ENCODE measurements at regions not wholly inside any gene's neighbourhood (a gene's known extent, or its start where the extent isn't known, plus 50 kb on each side); places are given as distances from the start of the nearest gene placed in this dataset.

GRCh38 chr16:52630711-52631110 lies 83.8 kb upstream of the TOX3 start:
- Histone ChIP-seq H3K23me2 (ENCODE audit: low read depth, low read length) (no peaks in the 10 kb centered on the region), H3K18ac (ENCODE audit: extremely low read depth, low read length) (no peak overlapping the region), H3K4me2 (ENCODE audit: insufficient read depth in 1 of 2, low read depth in 2 of 2, low read length in 2 of 2) (no peak overlapping the region), H3K56ac (replicated peaks; ENCODE audit: insufficient read length, low read depth, low read length) (no peak overlapping the region), H4K20me1 (replicated peaks in 1 of 2; ENCODE audit: control insufficient read depth in 1 of 2, insufficient read depth in 2 of 2, low read length in 2 of 2) (no peaks in the 10 kb centered on the region), H3K36me3 (ENCODE audit: control insufficient read depth in 2 of 4, insufficient read depth in 4 of 4, low read length in 3 of 4) (no peaks in the 10 kb centered on the region), H3K9me3 (ENCODE audit: insufficient read depth in 2 of 2, low read depth in 1 of 2, low read length in 1 of 2) (no peaks in the 10 kb centered on the region), H3K79me2 (ENCODE audit: control insufficient read depth in 1 of 2, insufficient read depth in 2 of 2, low read length in 2 of 2) (no peaks in the 10 kb centered on the region), H3K14ac (ENCODE audit: insufficient read length) (no peak overlapping the region), H3K23ac (ENCODE audit: insufficient read length) (no peak overlapping the region), H3K9ac (replicated peaks in 1 of 4; ENCODE audit: extremely low read depth in 1 of 4, low read depth in 3 of 4, low read length in 3 of 4) (no peak overlapping the region), H2BK120ac (replicated peaks; ENCODE audit: low read depth, low read length) (no peak overlapping the region), H2BK15ac (ENCODE audit: low read length) (no peak overlapping the region), H2AK5ac (ENCODE audit: low read depth, low read length) (no peak overlapping the region), H2BK5ac (ENCODE audit: low read depth, low read length) (no peak overlapping the region), H2AFZ (ENCODE audit: low read length) (no peak overlapping the region), H2BK20ac (ENCODE audit: low read length) (no peak overlapping the region), H2BK12ac (ENCODE audit: low read depth, low read length) (no peak overlapping the region), H3K4me1 (replicated peaks in 1 of 4; ENCODE audit: control insufficient read depth in 3 of 4, insufficient read depth in 4 of 4, low read length in 3 of 4) (no peaks in the 10 kb centered on the region), H4K8ac (ENCODE audit: extremely low read depth, insufficient read depth, low read length) (no peak overlapping the region), H3K27ac (ENCODE audit: low read depth, low read length) (no peak overlapping the region), H3K27me3 (replicated peaks in 1 of 4; ENCODE audit: control insufficient read depth in 3 of 4, extremely low read depth in 1 of 4, insufficient read depth in 3 of 4, low read length in 3 of 4) (no peaks in the 10 kb centered on the region), H3K79me1 (ENCODE audit: low read depth, low read length) (no peaks in the 10 kb centered on the region), H4K5ac (ENCODE audit: insufficient read length, low read depth, low read length) (no peak overlapping the region), H4K91ac (replicated peaks; ENCODE audit: insufficient read length, low read length) (no peak overlapping the region), H3K4me3 (ENCODE audit: extremely low read depth in 1 of 4, insufficient read depth in 2 of 4, low read depth in 3 of 4, low read length in 4 of 4) (no peak overlapping the region), H3K4ac (replicated peaks; ENCODE audit: insufficient read length, low read depth, low read length) (no peak overlapping the region)
- POLR2A ChIA-PET (ENCODE audit: partially characterized antibody): no interaction called here
- DNase-seq (ENCODE audit: low read depth in 1 of 2, low spot score in 2 of 2) (no peak), FAIRE-seq (no peak)
- CTCF ChIA-PET (ENCODE audit: partially characterized antibody): interaction anchor here (1.0 kb wide), 2 partner anchors 15 to 459 kb away, joined by 3 to 4 read pairs; no protein-coding TSS in a partner anchor
- 89% methylated on average over 2 of the region's 2 CpGs; no CpG with 5 or more reads in 1 of the 2 experiments for WGBS, 2 experiments (ENCODE audit: extremely low coverage in 1 of 2, insufficient coverage in 1 of 2, insufficient read length in 1 of 2, insufficient replicate concordance in 2 of 2, low coverage in 1 of 2, low lambda C conversion rate in 2 of 2, missing lambda C conversion rate in 1 of 2)
- TF ChIP-seq BACH1 (IDR thresholded peaks at IDR 0.05; ENCODE audit: low read length) (no peak), EP300 (IDR thresholded peaks at IDR 0.05; ENCODE audit: borderline replicate concordance in 1 of 2, low read depth in 2 of 2, low read length in 2 of 2) (no peak), RXRA (IDR thresholded peaks at IDR 0.05; ENCODE audit: insufficient read depth, low read depth, low read length) (no peak), TEAD4 (IDR thresholded peaks at IDR 0.05; ENCODE audit: low read depth, low read length) (no peak), CREB1 (IDR thresholded peaks at IDR 0.05) (no peak), SP4 (IDR thresholded peaks at IDR 0.05; ENCODE audit: low read length) (no peak), EGR1 (IDR thresholded peaks at IDR 0.05; ENCODE audit: borderline replicate concordance, low read depth, low read length) (no peak), KDM5A (IDR thresholded peaks at IDR 0.05; ENCODE audit: low read length) (no peak), YY1 (IDR thresholded peaks at IDR 0.05; ENCODE audit: low read depth, low read length) (no peak), PHF8 (conservative IDR thresholded peaks at IDR 0.05; ENCODE audit: low read depth, low read length) (no peak), TAF1 (IDR thresholded peaks at IDR 0.05; ENCODE audit: low read depth, low read length) (no peak), POU5F1 (IDR thresholded peaks at IDR 0.05; ENCODE audit: low read depth, low read length) (no peak), E2F6 (IDR thresholded peaks at IDR 0.05) (no peak), POLR2A (IDR thresholded peaks at IDR 0.05; ENCODE audit: control extremely low read depth in 1 of 2, low read depth in 2 of 2, low read length in 2 of 2) (no peak), TBP (IDR thresholded peaks at IDR 0.05; ENCODE audit: low read depth, low read length) (no peak), SUZ12 (IDR thresholded peaks at IDR 0.05; ENCODE audit: low read length) (no peak), SP2 (IDR thresholded peaks at IDR 0.05; ENCODE audit: low read length) (no peak)
